ENCODE measurements at regions not wholly inside any gene's neighbourhood (a gene's known extent, or its start where the extent isn't known, plus 50 kb on each side); places are given as distances from the start of the nearest gene placed in this dataset.
"Not testable (repeated sequence)": the region's sequence is repeated elsewhere in the genome, so short reads cannot be mapped to it uniquely, and the experiment has no call there.

DNA sequence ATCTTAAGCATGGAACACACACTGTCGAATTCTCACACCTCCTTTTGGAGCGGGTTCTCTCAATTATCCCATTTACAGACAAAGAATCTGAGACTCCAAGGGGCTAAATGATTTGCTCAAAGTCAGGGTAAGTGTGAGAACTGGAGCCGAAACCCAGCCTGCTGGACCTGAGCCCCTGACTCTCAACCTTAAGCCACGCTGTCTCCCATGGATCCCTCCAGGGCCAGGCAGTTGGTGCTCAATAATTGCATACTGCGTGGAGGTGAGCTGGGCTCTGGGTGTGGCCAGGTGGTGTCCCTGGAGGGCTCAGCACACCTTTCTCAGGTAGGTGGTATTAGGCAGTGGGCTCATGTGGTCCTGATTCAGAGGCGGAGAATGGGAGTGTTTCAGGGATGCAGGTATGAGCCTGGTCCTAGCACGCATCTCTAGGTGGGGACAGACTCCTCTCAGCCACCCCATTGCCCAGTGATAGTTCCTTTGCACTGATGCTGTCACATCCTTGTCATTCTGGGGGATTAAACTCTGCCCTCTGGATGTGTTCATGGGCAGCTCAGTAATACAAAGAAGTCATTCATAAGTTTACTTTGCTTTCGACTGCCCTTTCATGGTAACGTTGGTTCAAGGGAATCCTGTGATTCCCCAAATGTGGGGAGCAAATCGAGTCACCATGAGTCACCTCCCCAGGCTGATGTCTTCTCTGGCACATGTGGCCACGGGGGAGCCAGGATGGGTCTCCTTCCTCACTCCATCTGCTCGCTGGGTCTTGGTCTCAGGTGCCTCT is 399.5 kb upstream of the TNRC6C start:
- H3K4me3 ChIP-seq (ENCODE audit: low read depth, low read length), result no peak overlapping the region
- no peak for DNase-seq (ENCODE audit: low read depth, low spot score)
- no peak overlapping the region for H3K27ac ChIP-seq (ENCODE audit: low read depth, low read length)
- ChIA-PET CTCF (no interaction called here), POLR2A (no interaction called here)
- TF ChIP-seq, protein P1, sequence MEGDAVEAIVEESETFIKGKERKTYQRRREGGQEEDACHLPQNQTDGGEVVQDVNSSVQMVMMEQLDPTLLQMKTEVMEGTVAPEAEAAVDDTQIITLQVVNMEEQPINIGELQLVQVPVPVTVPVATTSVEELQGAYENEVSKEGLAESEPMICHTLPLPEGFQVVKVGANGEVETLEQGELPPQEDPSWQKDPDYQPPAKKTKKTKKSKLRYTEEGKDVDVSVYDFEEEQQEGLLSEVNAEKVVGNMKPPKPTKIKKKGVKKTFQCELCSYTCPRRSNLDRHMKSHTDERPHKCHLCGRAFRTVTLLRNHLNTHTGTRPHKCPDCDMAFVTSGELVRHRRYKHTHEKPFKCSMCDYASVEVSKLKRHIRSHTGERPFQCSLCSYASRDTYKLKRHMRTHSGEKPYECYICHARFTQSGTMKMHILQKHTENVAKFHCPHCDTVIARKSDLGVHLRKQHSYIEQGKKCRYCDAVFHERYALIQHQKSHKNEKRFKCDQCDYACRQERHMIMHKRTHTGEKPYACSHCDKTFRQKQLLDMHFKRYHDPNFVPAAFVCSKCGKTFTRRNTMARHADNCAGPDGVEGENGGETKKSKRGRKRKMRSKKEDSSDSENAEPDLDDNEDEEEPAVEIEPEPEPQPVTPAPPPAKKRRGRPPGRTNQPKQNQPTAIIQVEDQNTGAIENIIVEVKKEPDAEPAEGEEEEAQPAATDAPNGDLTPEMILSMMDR (IDR thresholded peaks at IDR 0.05; ENCODE audit: low read depth, low read length), result no peak
- H3K9me3 ChIP-seq (ENCODE audit: control insufficient read depth, insufficient read depth, low read length), result peaks cover 3% of the 10 kb centered on the region; the same call in 1 of the 2 replicates
- peaks cover 42% of the 10 kb centered on the region for H3K27me3 ChIP-seq (ENCODE audit: control insufficient read depth, insufficient read depth, low read length)

DNA sequence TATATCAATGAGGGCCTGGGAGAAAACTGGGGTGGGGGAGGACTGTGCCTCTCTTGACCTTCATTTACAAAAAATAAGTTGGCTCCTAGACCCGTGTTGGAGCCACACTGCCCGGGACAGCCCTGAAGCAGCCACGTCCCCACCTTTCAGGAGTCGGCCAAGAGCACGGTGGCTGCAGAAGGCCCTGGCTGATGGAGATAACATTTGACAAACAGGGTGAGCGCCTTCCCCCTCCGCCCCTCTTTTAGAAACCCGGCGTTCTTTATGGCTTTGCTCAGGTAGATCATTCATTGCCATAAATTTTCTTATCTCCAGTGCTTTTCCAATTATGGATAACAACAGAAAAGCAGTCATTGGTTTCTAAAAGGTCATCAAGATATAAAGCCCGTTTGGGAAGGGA is 398.1 kb upstream of the TNRC6C start:
- no peak for DNase-seq (ENCODE audit: low read depth, low spot score)
- ChIA-PET POLR2A (no interaction called here), CTCF (no interaction called here)
- no peak overlapping the region for H3K4me3 ChIP-seq (ENCODE audit: low read depth, low read length)
- no peak overlapping the region for H3K27ac ChIP-seq (ENCODE audit: low read depth, low read length)
- TF ChIP-seq, protein P1 (IDR thresholded peaks at IDR 0.05; ENCODE audit: low read depth, low read length), result no peak
- H3K27me3 ChIP-seq (ENCODE audit: control insufficient read depth, insufficient read depth, low read length), result peaks cover 41% of the 10 kb centered on the region
- H3K9me3 ChIP-seq (ENCODE audit: control insufficient read depth, insufficient read depth, low read length), result peaks cover 3% of the 10 kb centered on the region; the same call in 1 of the 2 replicates

DNA sequence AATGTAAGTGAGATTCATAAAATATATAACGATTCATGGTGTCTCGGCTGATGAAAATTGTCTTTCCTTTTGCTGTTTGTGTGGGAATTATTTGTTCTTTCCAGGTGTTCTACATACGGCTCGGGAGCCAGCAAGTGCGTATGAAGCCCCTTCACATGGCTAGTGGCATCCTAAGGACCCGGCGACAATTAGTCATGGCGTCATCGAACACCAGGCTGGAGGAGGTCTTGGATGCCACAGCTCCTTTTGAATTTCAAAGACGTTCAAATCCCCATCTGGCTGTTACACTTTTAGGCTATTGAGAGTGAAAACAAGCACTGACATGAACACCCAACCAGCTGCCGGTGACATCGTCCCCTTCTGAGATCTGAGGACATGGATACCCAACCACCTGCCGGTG is 397.7 kb upstream of the TNRC6C start:
- no peak overlapping the region for H3K27ac ChIP-seq (ENCODE audit: low read depth, low read length)
- no peak overlapping the region for H3K4me3 ChIP-seq (ENCODE audit: low read depth, low read length)
- TF ChIP-seq, protein P1 (IDR thresholded peaks at IDR 0.05; ENCODE audit: low read depth, low read length), result no peak
- no peak for DNase-seq (ENCODE audit: low read depth, low spot score)
- peaks cover 37% of the 10 kb centered on the region for H3K27me3 ChIP-seq (ENCODE audit: control insufficient read depth, insufficient read depth, low read length)
- H3K9me3 ChIP-seq (ENCODE audit: control insufficient read depth, insufficient read depth, low read length), result peaks cover 3% of the 10 kb centered on the region; the same call in 1 of the 2 replicates
- ChIA-PET POLR2A (no interaction called here), CTCF (no interaction called here)

DNA sequence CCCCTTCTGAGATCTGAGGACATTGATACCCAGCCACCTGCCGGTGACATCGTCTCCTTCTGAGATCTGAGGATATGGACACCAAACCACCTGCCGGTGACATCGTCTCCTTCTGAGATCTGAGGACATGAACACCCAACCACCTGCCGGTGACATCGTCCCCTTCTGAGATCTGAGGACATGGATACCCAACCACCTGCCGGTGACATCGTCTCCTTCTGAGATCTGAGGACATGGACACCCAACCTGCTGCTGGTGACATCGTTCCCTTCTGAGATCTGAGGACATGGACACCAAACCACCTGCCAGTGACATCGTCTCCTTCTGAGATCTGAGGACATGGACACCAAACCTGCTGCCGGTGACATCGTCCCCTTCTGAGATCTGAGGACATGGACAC is 396.1 kb upstream of the TNRC6C start:
- POLR2A ChIA-PET, result interaction anchor here (1.4 kb wide), 1 partner anchor 395 kb away, joined by 7 read pairs; the partner anchor contains the start of gene TNRC6C
- CTCF ChIA-PET; H3K9me3 ChIP-seq (ENCODE audit: control insufficient read depth, insufficient read depth, low read length); H3K4me3 ChIP-seq (ENCODE audit: low read depth, low read length); DNase-seq (ENCODE audit: low read depth, low spot score); H3K27ac ChIP-seq (ENCODE audit: low read depth, low read length): not testable (repeated sequence)
- H3K27me3 ChIP-seq (ENCODE audit: control insufficient read depth, insufficient read depth, low read length), result peaks cover 28% of the 10 kb centered on the region

DNA sequence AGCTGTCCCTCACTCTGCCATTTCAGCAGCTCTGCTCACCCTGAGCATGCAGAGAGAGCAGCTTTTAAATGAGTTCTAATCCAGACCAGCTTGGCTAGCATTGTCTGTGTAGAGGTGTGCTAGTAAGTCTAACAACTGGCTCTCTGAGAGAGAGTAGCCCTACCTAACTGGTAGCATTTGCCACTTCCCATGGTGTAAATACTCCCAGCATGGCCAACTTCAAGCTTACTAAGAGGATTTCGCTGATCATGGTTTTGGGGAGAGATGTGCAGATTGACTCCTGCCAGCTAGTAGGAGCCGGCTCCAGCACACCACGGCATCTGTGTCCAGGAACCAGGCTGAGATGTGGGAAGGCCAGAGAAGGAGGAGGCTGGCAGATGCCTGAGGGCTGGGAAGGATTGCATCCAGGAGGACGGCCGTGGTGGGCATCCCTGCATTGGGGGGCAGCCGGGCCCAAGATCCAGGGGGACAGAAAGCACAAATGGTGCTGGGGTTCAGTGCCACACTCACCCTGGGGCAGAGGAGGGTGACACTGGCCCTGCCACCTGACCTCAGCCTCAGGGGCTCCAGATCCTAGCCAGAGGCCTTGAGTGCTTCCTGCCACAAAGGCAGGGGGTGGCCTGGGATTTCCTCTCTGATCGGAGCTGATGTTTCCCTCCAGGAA is 394.9 kb upstream of the TNRC6C start:
- H3K9me3 ChIP-seq (ENCODE audit: control insufficient read depth, insufficient read depth, low read length), result peaks cover 3% of the 10 kb centered on the region; the same call in 1 of the 2 replicates
- DNase-seq (ENCODE audit: low read depth, low spot score), result no peak
- ChIA-PET POLR2A (interaction anchor here (1.4 kb wide), 1 partner anchor 394 kb away, joined by 7 read pairs; the partner anchor contains the start of gene TNRC6C), CTCF (interaction anchor here (0.5 kb wide), 1 partner anchor 76 kb away, joined by 3 read pairs; no protein-coding TSS in a partner anchor)
- TF ChIP-seq, protein P1 (IDR thresholded peaks at IDR 0.05; ENCODE audit: low read depth, low read length), result no peak
- H3K27me3 ChIP-seq (ENCODE audit: control insufficient read depth, insufficient read depth, low read length), result peaks cover 29% of the 10 kb centered on the region
- H3K27ac ChIP-seq (ENCODE audit: low read depth, low read length), result no peak overlapping the region
- H3K4me3 ChIP-seq (ENCODE audit: low read depth, low read length), result no peak overlapping the region
